ENCODE measurements at regions not wholly inside any gene's neighbourhood (a gene's known extent, or its start where the extent isn't known, plus 50 kb on each side); places are given as distances from the start of the nearest gene placed in this dataset.

- Mint-ChIP-seq H3K27ac (no peak overlapping the region), H3K27me3 (ENCODE audit: low read depth) (no peaks in the 10 kb centered on the region), H3K9me3 (no peaks in the 10 kb centered on the region), H3K4me3 (no peak overlapping the region), H3K36me3 (ENCODE audit: insufficient read depth in 1 of 3, low read depth in 3 of 3) (no peaks in the 10 kb centered on the region), H3K4me1 (no peaks in the 10 kb centered on the region)
- Histone ChIP-seq H2BK15ac (ENCODE audit: low read depth, low read length) (no peak overlapping the region), H3K27me3 (ENCODE audit: insufficient read depth, low read length) (no peaks in the 10 kb centered on the region), H3K4me2 (ENCODE audit: insufficient read depth, insufficient read length, low read length) (no peak overlapping the region), H3K23me2 (ENCODE audit: insufficient read length, low read depth, low read length, poor library complexity, severe bottlenecking) (no peaks in the 10 kb centered on the region), H3K79me1 (ENCODE audit: insufficient read depth, low read depth, low read length, poor library complexity, severe bottlenecking) (no peaks in the 10 kb centered on the region), H3K56ac (ENCODE audit: insufficient read length, low read depth, low read length) (no peak overlapping the region), H3K23ac (ENCODE audit: insufficient read length, low read depth, low read length) (no peak overlapping the region), H2BK5ac (ENCODE audit: insufficient read length, low read length) (no peak overlapping the region), H2AK5ac (ENCODE audit: insufficient read length, low read length) (no peak overlapping the region), H4K91ac (ENCODE audit: insufficient read length, low read depth, low read length) (no peak overlapping the region), H3K14ac (ENCODE audit: insufficient read depth, low read length) (no peak overlapping the region), H3K18ac (ENCODE audit: insufficient read length, low read depth, low read length) (no peak overlapping the region), H3K4ac (ENCODE audit: low read depth, low read length) (no peak overlapping the region), H3T11ph (ENCODE audit: low read length) (no peak overlapping the region), H3K9me3 (ENCODE audit: control insufficient read depth, low read depth, low read length) (no peaks in the 10 kb centered on the region), H4K8ac (replicated peaks; ENCODE audit: insufficient read length, low read depth, low read length) (no peak overlapping the region), H2BK12ac (ENCODE audit: insufficient read length, low read depth, low read length) (no peak overlapping the region), H2AFZ (ENCODE audit: low read length) (no peak overlapping the region), H3K4me1 (ENCODE audit: insufficient read depth, low read length) (no peaks in the 10 kb centered on the region), H2BK120ac (ENCODE audit: low read depth, low read length, poor library complexity, severe bottlenecking) (no peak overlapping the region), H3K27ac (ENCODE audit: insufficient read length, low read depth, low read length) (no peak overlapping the region), H2BK20ac (ENCODE audit: low read depth, low read length, poor library complexity, severe bottlenecking) (no peak overlapping the region), H3K9ac (ENCODE audit: extremely low read depth, insufficient read length, low read length) (no peak overlapping the region), H4K5ac (ENCODE audit: insufficient read length, low read depth, low read length) (no peak overlapping the region), H3K79me2 (ENCODE audit: insufficient read depth, low read length) (no peaks in the 10 kb centered on the region), H4K20me1 (ENCODE audit: control insufficient read depth, insufficient read depth, insufficient read length) (no peaks in the 10 kb centered on the region)
- TF ChIP-seq, protein P1, sequence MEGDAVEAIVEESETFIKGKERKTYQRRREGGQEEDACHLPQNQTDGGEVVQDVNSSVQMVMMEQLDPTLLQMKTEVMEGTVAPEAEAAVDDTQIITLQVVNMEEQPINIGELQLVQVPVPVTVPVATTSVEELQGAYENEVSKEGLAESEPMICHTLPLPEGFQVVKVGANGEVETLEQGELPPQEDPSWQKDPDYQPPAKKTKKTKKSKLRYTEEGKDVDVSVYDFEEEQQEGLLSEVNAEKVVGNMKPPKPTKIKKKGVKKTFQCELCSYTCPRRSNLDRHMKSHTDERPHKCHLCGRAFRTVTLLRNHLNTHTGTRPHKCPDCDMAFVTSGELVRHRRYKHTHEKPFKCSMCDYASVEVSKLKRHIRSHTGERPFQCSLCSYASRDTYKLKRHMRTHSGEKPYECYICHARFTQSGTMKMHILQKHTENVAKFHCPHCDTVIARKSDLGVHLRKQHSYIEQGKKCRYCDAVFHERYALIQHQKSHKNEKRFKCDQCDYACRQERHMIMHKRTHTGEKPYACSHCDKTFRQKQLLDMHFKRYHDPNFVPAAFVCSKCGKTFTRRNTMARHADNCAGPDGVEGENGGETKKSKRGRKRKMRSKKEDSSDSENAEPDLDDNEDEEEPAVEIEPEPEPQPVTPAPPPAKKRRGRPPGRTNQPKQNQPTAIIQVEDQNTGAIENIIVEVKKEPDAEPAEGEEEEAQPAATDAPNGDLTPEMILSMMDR (conservative IDR thresholded peaks at IDR 0.05): no peak
- no peak for DNase-seq
- WGBS (ENCODE audit: extremely low coverage, insufficient read length, low lambda C conversion rate): no CpG with 5 or more reads among the region's 3 CpGs
Observed at GRCh38 chr3:162166543-162166942, 669.9 kb downstream of the OTOL1 start.

Data from H9 (cell line).